ENCODE measurements at regions not wholly inside any gene's neighbourhood (a gene's known extent, or its start where the extent isn't known, plus 50 kb on each side); places are given as distances from the start of the nearest gene placed in this dataset.

GRCh38 chr5:146940295-146940694 is 61.7 kb upstream of the PPP2R2B start:
- DNase-seq (ENCODE audit: low read depth), result no peak

GRCh38 chr5:146944019-146944418 is 65.5 kb upstream of the PPP2R2B start:
- no peak for DNase-seq (ENCODE audit: low read depth)

GRCh38 chr5:146944764-146945616 is 66.4 kb upstream of the PPP2R2B start:
- no peak for DNase-seq (ENCODE audit: low read depth)

GRCh38 chr5:146945617-146946084 is 67.1 kb upstream of the PPP2R2B start:
- DNase-seq (ENCODE audit: low read depth), result no peak

GRCh38 chr5:146947181-146947941 is 68.8 kb upstream of the PPP2R2B start:
- no peak for DNase-seq (ENCODE audit: low read depth)

- no peak for DNase-seq (ENCODE audit: low read depth)
These were observed 70.1 kb upstream of the PPP2R2B start for GRCh38 chr5:146948666-146949065.

- DNase-seq (ENCODE audit: low read depth), result no peak
These were observed 73.6 kb upstream of the PPP2R2B start for GRCh38 chr5:146952168-146952567.

GRCh38 chr5:146956217-146956616 is 77.7 kb upstream of the PPP2R2B start:
- DNase-seq (ENCODE audit: low read depth), result no peak

- DNase-seq (ENCODE audit: low read depth), result no peak
These were observed 80.8 kb upstream of the PPP2R2B start for GRCh38 chr5:146959360-146959759.

- no peak for DNase-seq (ENCODE audit: low read depth)
These were observed 84.3 kb upstream of the PPP2R2B start for GRCh38 chr5:146962801-146963355.

GRCh38 chr5:146965761-146966659 is 87.5 kb upstream of the PPP2R2B start:
- DNase-seq (ENCODE audit: low read depth), result peak; percentile 60

GRCh38 chr5:146967646-146968045 is 89.1 kb upstream of the PPP2R2B start:
- DNase-seq (ENCODE audit: low read depth), result no peak

- DNase-seq (ENCODE audit: low read depth), result no peak
These were observed 92.8 kb upstream of the PPP2R2B start for GRCh38 chr5:146971401-146971800.

- no peak for DNase-seq (ENCODE audit: low read depth)
These were observed 107.9 kb upstream of the PPP2R2B start for GRCh38 chr5:146986469-146986868.

GRCh38 chr5:146993876-146994530 is 115.4 kb upstream of the PPP2R2B start:
- no peak for DNase-seq (ENCODE audit: low read depth)

- DNase-seq (ENCODE audit: low read depth), result no peak
These were observed 117.3 kb upstream of the PPP2R2B start for GRCh38 chr5:146995878-146996277.

GRCh38 chr5:147015405-147015804 is 136.8 kb upstream of the PPP2R2B start:
- DNase-seq (ENCODE audit: low read depth), result no peak

- DNase-seq (ENCODE audit: low read depth), result no peak
These were observed 138.6 kb upstream of the PPP2R2B start for GRCh38 chr5:147017191-147017590.

- DNase-seq (ENCODE audit: low read depth), result no peak
These were observed 139.1 kb upstream of the PPP2R2B start for GRCh38 chr5:147017621-147018020.

- DNase-seq (ENCODE audit: low read depth), result no peak
These were observed 140.3 kb upstream of the PPP2R2B start for GRCh38 chr5:147018812-147019211.

GRCh38 chr5:147036691-147037245 is 158.2 kb upstream of the PPP2R2B start:
- DNase-seq (ENCODE audit: low read depth), result no peak
